Activated naive CD4-positive, alpha-beta T cell treated with anti-CD3 and anti-CD28 coated beads, Interleukin-2, amount 50 U/mL, for 24 hours (primary cell): ENCODE measurements at regions not wholly inside any gene's neighbourhood (a gene's known extent, or its start where the extent isn't known, plus 50 kb on each side); places are given as distances from the start of the nearest gene placed in this dataset.
"Not testable (repeated sequence)": the region's sequence is repeated elsewhere in the genome, so short reads cannot be mapped to it uniquely, and the experiment has no call there.

Experiments
- H3K27ac Mint-ChIP-seq: one replicate; pipeline ENCODE4 v1.8.0; 2021; ENCODE audit warnings: mild to moderate bottlenecking, mixed read lengths
- H3K27me3 Mint-ChIP-seq: one replicate; pipeline ENCODE4 v1.8.0; 2021; ENCODE audit warnings: mixed read lengths
- H3K36me3 Mint-ChIP-seq: one replicate; pipeline ENCODE4 v1.8.0; 2021; ENCODE audit warnings: mixed read lengths
- H3K4me1 Mint-ChIP-seq: one replicate; pipeline ENCODE4 v1.8.0; 2021; ENCODE audit warnings: mixed read lengths
- H3K4me3 Mint-ChIP-seq: one replicate; pipeline ENCODE4 v1.8.0; 2021; ENCODE audit warnings: mild to moderate bottlenecking, mixed read lengths
- H3K9me3 Mint-ChIP-seq: one replicate; pipeline ENCODE4 v1.8.0; 2021; ENCODE audit warnings: mixed read lengths

- Mint-ChIP-seq H3K4me3 (no peak overlapping the region), H3K27me3 (peaks cover 2% of the 10 kb centered on the region), H3K4me1 (peaks cover 11% of the 10 kb centered on the region), H3K27ac (no peak overlapping the region), H3K36me3 (peaks cover 2% of the 10 kb centered on the region), H3K9me3 (no peaks in the 10 kb centered on the region)
These were observed 50.4 kb downstream of the HAPSTR1 start for GRCh38 chr16:9141813-9142212.

GRCh38 chr16:9144106-9144505 is 52.7 kb downstream of the HAPSTR1 start:
- no peaks in the 10 kb centered on the region for H3K9me3 Mint-ChIP-seq
- peaks cover 2% of the 10 kb centered on the region for H3K27me3 Mint-ChIP-seq
- peaks cover 7% of the 10 kb centered on the region for H3K4me1 Mint-ChIP-seq
- no peak overlapping the region for H3K4me3 Mint-ChIP-seq
- H3K27ac Mint-ChIP-seq: no peak overlapping the region
- peaks cover 2% of the 10 kb centered on the region for H3K36me3 Mint-ChIP-seq

GRCh38 chr16:9148374-9149015 is 57.1 kb downstream of the HAPSTR1 start:
- no peaks in the 10 kb centered on the region for H3K27me3 Mint-ChIP-seq
- no peaks in the 10 kb centered on the region for H3K36me3 Mint-ChIP-seq
- H3K4me3 Mint-ChIP-seq: no peak overlapping the region
- H3K4me1 Mint-ChIP-seq: no peaks in the 10 kb centered on the region
- no peak overlapping the region for H3K27ac Mint-ChIP-seq
- H3K9me3 Mint-ChIP-seq: no peaks in the 10 kb centered on the region

- Mint-ChIP-seq H3K9me3 (no peaks in the 10 kb centered on the region), H3K4me1 (no peaks in the 10 kb centered on the region), H3K27me3 (peaks cover 5% of the 10 kb centered on the region), H3K4me3 (no peak overlapping the region), H3K36me3 (peaks cover 2% of the 10 kb centered on the region), H3K27ac (no peak overlapping the region)
These were observed 59.6 kb downstream of the HAPSTR1 start for GRCh38 chr16:9151074-9151473.

- Mint-ChIP-seq H3K9me3 (no peaks in the 10 kb centered on the region), H3K4me3 (no peak overlapping the region), H3K4me1 (no peaks in the 10 kb centered on the region), H3K27ac (no peak overlapping the region), H3K27me3 (peaks cover 6% of the 10 kb centered on the region), H3K36me3 (peaks cover 2% of the 10 kb centered on the region)
These were observed 60.2 kb downstream of the HAPSTR1 start for GRCh38 chr16:9151597-9151996.

- H3K27ac Mint-ChIP-seq: no peak overlapping the region
- no peaks in the 10 kb centered on the region for H3K4me1 Mint-ChIP-seq
- peaks cover 2% of the 10 kb centered on the region for H3K36me3 Mint-ChIP-seq
- H3K9me3 Mint-ChIP-seq: no peaks in the 10 kb centered on the region
- peaks cover 8% of the 10 kb centered on the region for H3K27me3 Mint-ChIP-seq
- H3K4me3 Mint-ChIP-seq: no peak overlapping the region
These were observed 61.4 kb downstream of the HAPSTR1 start for GRCh38 chr16:9152649-9153501.

- Mint-ChIP-seq H3K4me3 (no peak overlapping the region), H3K4me1 (no peaks in the 10 kb centered on the region), H3K36me3 (peaks cover 2% of the 10 kb centered on the region), H3K9me3 (no peaks in the 10 kb centered on the region), H3K27ac (no peak overlapping the region), H3K27me3 (peaks cover 8% of the 10 kb centered on the region)
These were observed 62.0 kb downstream of the HAPSTR1 start for GRCh38 chr16:9153502-9153864.

- Mint-ChIP-seq H3K27me3 (peaks cover 12% of the 10 kb centered on the region), H3K4me1 (no peaks in the 10 kb centered on the region), H3K27ac (no peak overlapping the region), H3K9me3 (no peaks in the 10 kb centered on the region), H3K36me3 (peaks cover 2% of the 10 kb centered on the region), H3K4me3 (no peak overlapping the region)
These were observed 63.3 kb downstream of the HAPSTR1 start for GRCh38 chr16:9154567-9155410.

GRCh38 chr16:9155871-9156270 is 64.4 kb downstream of the HAPSTR1 start:
- Mint-ChIP-seq H3K27ac (no peak overlapping the region), H3K4me3 (no peak overlapping the region), H3K9me3 (no peaks in the 10 kb centered on the region), H3K27me3 (peaks cover 20% of the 10 kb centered on the region), H3K4me1 (no peaks in the 10 kb centered on the region), H3K36me3 (peaks cover 2% of the 10 kb centered on the region)

GRCh38 chr16:9159839-9160550 is 68.6 kb downstream of the HAPSTR1 start:
- H3K4me1 Mint-ChIP-seq: no peaks in the 10 kb centered on the region

GRCh38 chr16:9160551-9160911 is 69.1 kb downstream of the HAPSTR1 start:
- Mint-ChIP-seq H3K4me1 (no peaks in the 10 kb centered on the region), H3K9me3 (no peaks in the 10 kb centered on the region), H3K27me3 (peaks cover 16% of the 10 kb centered on the region), H3K36me3 (no peaks in the 10 kb centered on the region), H3K27ac (no peak overlapping the region), H3K4me3 (no peak overlapping the region)

More at GRCh38 chr16:9159839-9160550, 68.6 kb downstream of the HAPSTR1 start:
- Mint-ChIP-seq H3K27me3 (peaks cover 19% of the 10 kb centered on the region), H3K9me3 (no peaks in the 10 kb centered on the region), H3K27ac (no peak overlapping the region), H3K36me3 (no peaks in the 10 kb centered on the region), H3K4me3 (no peak overlapping the region)

- no peaks in the 10 kb centered on the region for H3K4me1 Mint-ChIP-seq
- H3K9me3 Mint-ChIP-seq: no peaks in the 10 kb centered on the region
- H3K36me3 Mint-ChIP-seq: no peaks in the 10 kb centered on the region
- no peaks in the 10 kb centered on the region for H3K27me3 Mint-ChIP-seq
- H3K27ac Mint-ChIP-seq: no peak overlapping the region
- H3K4me3 Mint-ChIP-seq: no peak overlapping the region
These were observed 74.2 kb downstream of the HAPSTR1 start for GRCh38 chr16:9165681-9166080.

GRCh38 chr16:9166326-9166993 is 75.0 kb downstream of the HAPSTR1 start:
- not testable (repeated sequence) for H3K4me1 Mint-ChIP-seq, H3K9me3 Mint-ChIP-seq, H3K27me3 Mint-ChIP-seq, H3K36me3 Mint-ChIP-seq, H3K27ac Mint-ChIP-seq, H3K4me3 Mint-ChIP-seq

- Mint-ChIP-seq H3K27ac (no peak overlapping the region), H3K4me1 (no peaks in the 10 kb centered on the region), H3K27me3 (no peaks in the 10 kb centered on the region), H3K36me3 (no peaks in the 10 kb centered on the region), H3K4me3 (no peak overlapping the region), H3K9me3 (no peaks in the 10 kb centered on the region)
These were observed 77.7 kb downstream of the HAPSTR1 start for GRCh38 chr16:9169094-9169493.

GRCh38 chr16:9170470-9170869 is 79.0 kb downstream of the HAPSTR1 start:
- no peaks in the 10 kb centered on the region for H3K36me3 Mint-ChIP-seq
- no peak overlapping the region for H3K4me3 Mint-ChIP-seq
- no peaks in the 10 kb centered on the region for H3K9me3 Mint-ChIP-seq
- H3K27me3 Mint-ChIP-seq: no peaks in the 10 kb centered on the region
- no peak overlapping the region for H3K27ac Mint-ChIP-seq
- H3K4me1 Mint-ChIP-seq: no peaks in the 10 kb centered on the region
